NCI-H748 (cell line): ENCODE measurements at regions not wholly inside any gene's neighbourhood (a gene's known extent, or its start where the extent isn't known, plus 50 kb on each side); places are given as distances from the start of the nearest gene placed in this dataset.
A peak's percentile ranks its signal among the peaks of the same experiment; 100 is the strongest.

Experiments used
- DNase-seq: peaks from one replicate; lab custom pipeline; 2025; ENCODE audit not compliant: unreplicated experiment; lab: John Stamatoyannopoulos, UW

DNA sequence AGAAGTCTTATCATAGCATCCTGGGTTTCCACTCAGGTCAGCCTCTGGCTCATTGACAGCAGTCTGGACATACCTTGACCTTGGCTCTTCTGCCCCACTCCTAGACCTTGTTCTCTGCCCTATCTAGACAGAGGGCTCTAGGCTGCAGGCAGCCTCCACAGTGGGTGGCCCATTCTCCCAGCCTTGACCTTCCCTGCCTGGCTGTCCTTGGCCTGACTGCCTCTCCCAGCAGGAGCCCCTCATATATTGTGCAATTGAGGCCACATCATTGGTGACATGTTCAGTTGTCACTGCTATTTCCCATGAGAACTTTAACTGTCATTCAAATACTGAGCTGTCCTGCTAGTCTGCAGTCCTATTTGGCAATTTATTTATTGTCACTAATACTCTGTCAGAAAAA is 503.4 kb downstream of the PLXNA4 start:
- no peak for DNase-seq

- DNase-seq: no peak
Observed at GRCh38 chr7:132072165-132072564, 504.1 kb downstream of the PLXNA4 start.

DNA sequence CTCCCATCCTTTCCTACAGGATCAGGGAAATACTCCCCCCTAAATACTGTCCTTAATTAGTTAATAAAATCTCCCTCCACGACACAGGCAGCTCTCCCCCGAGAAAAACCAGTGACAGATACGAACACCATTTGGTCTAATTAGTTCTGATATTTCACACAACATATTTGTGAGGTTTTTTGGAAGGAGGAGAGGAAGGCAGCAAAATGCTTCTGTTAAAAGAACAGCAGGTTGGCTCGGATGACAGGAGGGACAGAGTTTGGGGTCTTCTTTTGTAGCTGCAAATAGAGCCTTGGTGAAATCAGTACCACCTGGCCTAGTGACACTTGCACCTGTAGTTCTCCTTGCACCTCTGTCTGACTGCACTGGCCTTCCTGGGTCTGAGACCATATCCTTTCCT is 507.0 kb downstream of the PLXNA4 start:
- no peak for DNase-seq

- DNase-seq: no peak
Observed at GRCh38 chr7:132066761-132067171, 509.5 kb downstream of the PLXNA4 start.

GRCh38 chr7:132065989-132066603 is 509.7 kb upstream of the PODXL start:
- DNase-seq: no peak

DNA sequence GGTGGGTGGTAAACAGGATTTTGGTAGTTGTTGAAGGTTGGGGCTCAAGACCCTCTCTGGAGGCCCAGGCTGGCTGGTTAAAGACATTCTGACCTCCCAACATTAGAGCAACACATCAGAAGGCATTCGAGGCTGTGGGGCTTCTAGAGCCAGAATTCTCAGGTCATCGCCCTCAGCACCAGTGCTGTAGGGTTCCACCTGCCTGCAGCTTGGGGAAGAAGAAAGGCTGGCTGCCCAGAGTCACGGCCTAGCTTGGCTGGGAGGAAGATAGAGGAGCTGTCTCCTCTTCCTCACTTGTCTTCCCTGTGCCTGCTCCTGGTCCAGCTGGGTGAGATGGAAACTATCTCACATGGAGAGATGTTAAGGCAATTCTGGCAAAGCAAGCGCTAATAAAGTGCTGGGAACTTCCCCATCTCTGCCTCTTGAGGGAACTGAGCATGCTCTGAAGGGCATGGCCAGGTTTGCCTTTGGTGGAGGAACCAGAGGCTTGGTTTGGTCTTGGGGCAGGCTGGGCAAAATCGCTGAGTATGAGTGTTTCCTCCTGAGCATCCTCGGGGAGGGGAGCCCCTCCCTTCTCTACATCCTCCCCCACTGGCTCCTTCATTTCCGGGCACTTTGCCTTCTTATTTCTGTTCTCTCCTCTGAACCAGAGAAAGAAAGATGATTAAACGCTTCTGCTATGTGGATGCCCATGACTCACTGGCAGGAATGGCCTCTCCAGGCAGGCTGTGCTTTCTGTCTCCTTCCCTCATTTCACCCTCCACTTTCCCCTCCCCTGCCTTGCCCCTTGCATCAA is 509.0 kb upstream of the PODXL start:
- no peak for DNase-seq

DNA sequence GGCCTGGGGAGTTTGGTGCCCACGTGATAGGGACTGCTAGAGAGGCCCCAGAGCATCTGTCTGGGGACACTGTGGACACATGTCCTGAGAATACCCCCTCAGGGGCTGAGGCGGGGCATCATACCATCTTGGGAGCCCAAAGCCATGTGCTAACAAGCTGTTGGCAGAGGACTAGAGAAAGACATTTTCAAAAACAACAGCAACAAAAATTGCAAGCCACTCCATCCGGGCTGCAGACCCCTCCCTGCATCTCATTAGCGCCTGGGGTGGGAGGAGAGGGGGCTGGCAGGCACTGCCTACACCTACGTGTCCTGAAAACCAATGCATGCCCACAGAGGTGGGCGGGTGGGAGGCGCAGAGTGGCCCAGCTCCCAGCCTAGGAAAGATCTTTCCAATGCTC is 507.4 kb upstream of the PODXL start:
- DNase-seq: no peak

GRCh38 chr7:132061937-132062336 is 505.5 kb upstream of the PODXL start:
- no peak for DNase-seq

DNA sequence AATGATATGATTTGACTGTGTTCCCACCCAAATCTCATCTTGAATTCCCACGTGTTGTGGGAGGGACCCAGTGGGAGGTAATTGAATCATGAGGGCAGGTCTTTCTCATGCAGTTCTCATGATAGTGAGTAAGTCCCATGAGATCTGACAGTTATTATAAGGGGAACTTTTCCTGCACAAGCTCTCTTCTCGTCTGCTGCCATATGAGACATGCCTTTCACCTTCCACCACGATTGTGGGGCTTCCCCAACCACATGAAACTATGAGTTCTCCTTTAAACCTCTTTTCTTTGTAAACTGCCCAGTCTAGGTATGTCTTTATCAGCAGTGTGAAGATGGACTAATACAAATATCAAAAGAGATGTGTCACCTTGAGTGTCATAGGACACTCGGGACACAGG is 502.7 kb upstream of the PODXL start:
- no peak for DNase-seq

DNA sequence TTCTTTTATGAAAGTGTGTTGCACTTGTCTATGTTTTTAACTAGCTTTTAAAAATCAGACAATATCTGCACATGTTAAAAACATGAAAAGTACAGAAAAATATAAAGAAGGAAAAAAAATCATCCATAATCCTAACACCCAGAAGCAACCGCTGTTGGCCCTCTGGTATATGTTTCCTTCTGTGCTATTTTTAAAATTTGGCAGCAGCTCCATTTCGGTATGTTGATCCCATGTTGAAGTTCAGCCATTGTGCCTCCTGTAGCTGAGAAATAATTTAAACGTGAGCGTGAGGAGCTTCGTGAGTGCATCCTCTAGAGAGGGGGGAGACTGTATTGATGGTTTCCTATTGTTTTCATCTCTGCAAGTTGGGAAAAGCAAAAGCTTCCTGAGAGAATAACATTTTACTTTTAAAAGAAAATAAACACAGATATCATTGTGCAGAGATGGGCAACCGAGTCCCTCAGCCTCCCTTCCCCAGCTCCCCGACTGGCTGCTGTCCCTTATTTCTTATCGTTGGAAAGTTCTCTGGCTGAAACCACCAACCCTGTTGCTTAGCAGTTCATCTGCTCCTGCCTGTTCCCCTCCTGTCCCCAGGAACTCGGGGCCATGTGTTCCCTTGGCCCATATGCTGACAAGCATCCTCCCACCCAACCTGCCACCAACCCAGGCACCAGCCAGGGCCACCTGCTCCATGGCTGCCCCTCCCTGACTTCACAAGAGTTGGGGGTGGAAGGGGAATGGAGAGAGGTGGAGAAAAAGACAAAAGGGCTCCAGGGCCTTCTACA is 499.1 kb upstream of the PODXL start:
- no peak for DNase-seq

GRCh38 chr7:132053871-132054270 is 497.4 kb upstream of the PODXL start:
- DNase-seq: no peak

DNA sequence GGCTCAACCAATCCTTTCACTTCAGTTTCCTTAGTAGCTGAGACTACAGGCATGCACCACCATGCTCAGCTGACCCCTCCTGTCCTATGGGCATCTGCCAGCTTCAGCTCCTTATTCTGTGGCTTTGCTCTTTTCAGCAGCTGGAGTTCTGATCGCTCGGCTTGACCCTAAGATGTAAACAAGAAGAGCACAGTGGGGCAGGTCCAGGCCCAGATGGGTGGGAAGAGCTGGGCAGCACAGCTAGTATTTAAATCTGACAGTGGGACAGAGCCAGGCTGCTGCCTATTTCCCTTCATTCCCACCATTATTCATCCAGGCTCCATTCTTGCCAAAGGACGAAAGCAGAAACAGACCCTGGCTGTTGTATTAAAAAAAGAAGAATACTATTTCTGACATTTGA is 494.9 kb upstream of the PODXL start:
- no peak for DNase-seq

- DNase-seq: peak; percentile 20
Observed at GRCh38 chr7:132049462-132050304, 493.3 kb upstream of the PODXL start.

- DNase-seq: no peak
Observed at GRCh38 chr7:132045481-132045980, 489.1 kb upstream of the PODXL start.

- no peak for DNase-seq
Observed at GRCh38 chr7:132045002-132045401, 488.6 kb upstream of the PODXL start.

- DNase-seq: no peak
Observed at GRCh38 chr7:132044247-132044646, 487.8 kb upstream of the PODXL start.

- no peak for DNase-seq
Observed at GRCh38 chr7:132041108-132041507, 484.7 kb upstream of the PODXL start.

DNA sequence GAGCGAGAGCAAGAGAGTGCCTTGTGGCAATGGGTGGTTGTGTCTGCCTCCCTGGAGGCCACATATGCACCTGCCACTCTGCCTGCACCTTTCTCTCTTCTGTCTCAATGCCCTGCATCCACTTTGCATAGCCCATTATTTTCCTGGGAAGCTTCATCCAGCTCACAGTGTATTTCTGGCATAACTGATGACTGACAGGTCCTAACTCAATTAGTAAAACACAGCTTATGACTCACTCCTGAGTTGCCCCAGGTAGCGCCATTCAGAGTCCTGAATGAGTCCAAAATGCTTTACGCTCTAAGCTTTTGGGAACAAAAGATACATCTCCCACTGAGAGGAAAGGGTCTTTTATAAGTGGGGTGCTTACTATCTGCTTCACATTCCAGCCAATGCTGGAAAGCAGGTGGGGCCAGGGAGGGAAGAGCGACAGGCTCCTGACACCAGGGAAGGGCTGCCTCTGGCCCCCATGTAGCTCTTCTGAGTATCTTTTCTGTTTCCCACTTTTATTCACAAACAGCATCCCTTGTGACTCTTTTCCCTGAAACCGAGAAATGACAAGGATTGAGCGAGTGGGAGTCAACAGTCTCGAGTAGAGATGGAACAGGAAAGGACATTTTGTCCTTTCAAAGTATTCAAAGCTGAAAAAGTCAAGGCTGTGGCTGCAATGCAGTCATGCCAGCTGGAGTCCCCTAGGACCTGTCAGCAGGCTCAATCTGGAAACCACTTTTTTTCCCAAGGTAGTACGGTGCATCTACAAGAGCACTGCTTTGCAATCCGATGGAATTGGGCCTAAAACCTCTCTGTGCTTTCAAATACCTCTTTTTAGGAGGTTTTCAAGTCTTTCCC is 479.3 kb upstream of the PODXL start:
- DNase-seq: no peak

- DNase-seq: no peak
Observed at GRCh38 chr7:132034748-132035416, 478.5 kb upstream of the PODXL start.
